ENCODE measurements at regions not wholly inside any gene's neighbourhood (a gene's known extent, or its start where the extent isn't known, plus 50 kb on each side); places are given as distances from the start of the nearest gene placed in this dataset.
"Not testable (repeated sequence)": the region's sequence is repeated elsewhere in the genome, so short reads cannot be mapped to it uniquely, and the experiment has no call there.

GRCh38 chr3:27661797-27662196 is 60.3 kb downstream of the EOMES start:
- DNase-seq: no peak

- peak; percentile 43 for DNase-seq
Observed at GRCh38 chr3:27659279-27660021, 62.7 kb downstream of the EOMES start.

- no peak for DNase-seq
Observed at GRCh38 chr3:27658741-27659140, 63.4 kb downstream of the EOMES start.

GRCh38 chr3:27657871-27658270 is 64.3 kb downstream of the EOMES start:
- no peak for DNase-seq

DNA sequence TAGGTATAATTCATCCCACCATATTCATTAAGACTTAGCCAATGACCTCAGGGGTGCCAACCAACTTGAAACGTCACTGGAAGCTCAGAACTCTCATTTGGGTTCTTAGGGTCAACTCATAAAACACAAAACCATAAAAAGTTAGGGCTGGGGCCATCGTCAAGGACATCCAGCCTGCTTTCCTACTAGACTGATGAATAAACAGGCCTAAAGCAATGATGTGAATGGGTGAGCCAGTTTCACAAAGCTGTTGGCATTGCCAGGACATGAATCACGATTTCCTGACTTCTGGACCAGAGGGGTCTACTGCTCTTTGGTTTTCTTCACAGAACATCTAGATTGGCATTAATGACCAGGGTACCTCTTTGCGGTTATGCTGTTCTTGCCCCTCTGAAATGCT is 64.7 kb downstream of the EOMES start:
- DNase-seq: no peak

GRCh38 chr3:27656790-27657189 is 65.3 kb downstream of the EOMES start:
- no peak for DNase-seq

- DNase-seq: no peak
Observed at GRCh38 chr3:27655547-27655946, 66.6 kb downstream of the EOMES start.

DNA sequence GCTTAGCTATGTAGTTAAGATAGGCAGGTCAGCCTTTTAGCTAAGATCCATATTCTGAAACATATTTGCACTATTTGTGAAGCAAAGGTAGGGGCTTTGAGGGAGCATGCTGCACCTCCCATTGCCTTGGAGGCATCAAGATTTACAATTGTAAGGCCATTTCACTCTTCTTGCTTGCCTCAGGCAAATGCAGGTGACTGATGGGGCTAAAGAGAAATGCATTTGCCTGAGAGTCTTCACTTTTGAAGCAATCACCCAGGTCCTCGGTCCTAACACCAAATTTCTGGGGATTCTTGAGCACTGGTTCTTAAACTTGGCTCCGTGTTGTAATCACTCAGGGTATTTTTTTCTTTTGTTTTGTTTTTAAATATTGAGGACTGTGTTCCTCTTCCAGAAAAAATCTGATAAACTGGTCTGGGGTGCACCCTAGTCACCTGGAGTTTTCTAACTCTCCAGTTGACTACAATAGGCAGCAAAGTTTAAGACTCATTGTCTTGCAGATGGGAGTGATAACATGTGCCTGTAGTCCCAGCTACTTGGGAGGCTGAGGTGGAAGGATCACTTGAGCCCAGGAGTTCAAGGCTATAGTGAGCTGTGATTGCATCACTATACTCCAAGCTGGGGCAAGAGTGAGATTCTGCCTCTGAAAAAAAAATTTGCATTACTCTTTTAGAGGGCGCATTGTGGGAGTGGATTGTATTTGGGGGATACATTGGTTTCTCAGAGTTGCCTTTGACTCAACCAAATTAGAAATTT is 68.1 kb downstream of the EOMES start:
- DNase-seq: no peak

GRCh38 chr3:27649277-27649676 is 72.8 kb downstream of the EOMES start:
- no peak for DNase-seq

- DNase-seq: no peak
Observed at GRCh38 chr3:27646896-27647295, 75.2 kb downstream of the EOMES start.

DNA sequence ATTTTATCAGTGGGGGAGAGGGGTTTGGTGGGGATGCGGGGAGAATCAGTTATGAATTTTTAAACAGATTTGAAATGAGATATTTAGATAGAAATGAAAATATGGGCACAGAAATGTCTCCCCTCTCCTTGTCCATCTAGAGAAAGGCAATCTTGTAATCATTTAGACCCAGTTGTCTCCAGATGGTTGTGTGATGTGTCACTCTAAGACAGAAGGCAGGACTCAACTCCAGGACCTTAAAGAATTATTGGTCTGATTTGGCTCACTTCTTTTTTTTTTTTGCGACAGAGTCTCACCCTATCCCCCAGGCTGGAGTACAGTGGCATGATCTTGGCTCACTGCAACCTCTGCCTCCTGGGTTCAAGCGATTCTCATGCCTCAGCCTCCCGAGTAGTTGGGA is 77.2 kb downstream of the EOMES start:
- DNase-seq: no peak

DNA sequence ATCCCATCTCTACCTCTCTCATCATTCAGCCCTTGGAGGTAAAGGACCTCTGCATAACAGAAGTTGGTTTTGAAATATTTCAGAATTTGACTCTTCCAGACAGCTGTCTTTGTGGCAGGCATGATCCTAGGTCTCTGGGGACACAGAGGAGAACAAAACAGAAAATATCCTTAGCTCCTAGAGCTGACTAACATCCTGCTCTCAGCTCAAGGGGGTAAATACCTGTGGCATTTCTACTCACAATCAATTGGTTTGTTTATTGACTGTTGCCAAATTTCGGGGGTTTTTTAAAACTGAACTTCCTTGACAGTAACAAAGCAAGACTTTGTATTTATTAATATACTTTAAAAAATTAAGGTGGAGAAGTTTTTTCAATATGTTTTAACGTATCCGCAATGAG is 78.8 kb downstream of the EOMES start:
- no peak for DNase-seq

DNA sequence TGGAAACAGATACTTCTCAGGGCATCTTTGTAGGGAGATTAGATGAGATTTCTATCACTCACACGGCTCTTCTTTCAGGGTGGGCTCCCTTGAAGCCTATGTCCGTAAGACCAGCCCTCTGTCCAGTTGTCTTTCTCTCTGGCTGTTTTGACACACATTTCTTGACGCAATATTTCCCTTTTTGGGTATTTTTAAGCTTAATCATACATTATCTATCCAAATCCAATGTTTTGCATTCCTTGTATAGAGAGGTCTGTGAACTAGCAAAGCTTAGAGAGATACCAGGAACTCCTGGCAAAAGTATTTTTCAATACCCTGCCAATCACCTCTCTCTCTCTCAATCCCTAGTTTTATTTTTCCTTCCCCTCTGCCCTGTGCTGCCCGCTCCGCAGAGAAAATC is 79.3 kb downstream of the EOMES start:
- DNase-seq: no peak

- no peak for DNase-seq
Observed at GRCh38 chr3:27641888-27642601, 80.1 kb downstream of the EOMES start.

DNA sequence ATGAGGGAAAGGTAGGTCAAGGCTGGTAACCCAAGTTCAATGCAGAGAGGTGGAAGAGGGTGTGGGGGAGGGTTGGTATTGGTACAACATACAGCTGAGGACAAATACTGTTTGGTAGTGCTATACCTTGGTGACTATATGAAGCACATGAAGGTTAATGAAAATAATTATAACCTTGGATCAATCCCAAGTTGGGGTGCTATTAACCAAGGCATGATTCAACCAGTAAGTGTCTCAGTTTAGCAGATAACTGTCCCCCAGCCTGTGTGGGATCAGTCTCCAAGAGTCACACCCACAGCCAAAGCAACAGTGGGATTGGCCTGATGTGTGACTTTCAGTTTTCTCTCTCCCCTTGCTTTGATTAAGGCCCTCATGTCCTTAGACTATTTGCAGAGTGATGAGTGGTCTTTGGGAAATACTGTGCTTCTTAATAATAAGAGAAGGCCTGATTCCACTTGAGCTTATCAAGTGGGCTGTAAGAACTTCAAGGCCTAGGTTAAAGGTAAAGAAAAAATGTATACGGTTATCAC is 80.8 kb downstream of the EOMES start:
- DNase-seq: no peak

DNA sequence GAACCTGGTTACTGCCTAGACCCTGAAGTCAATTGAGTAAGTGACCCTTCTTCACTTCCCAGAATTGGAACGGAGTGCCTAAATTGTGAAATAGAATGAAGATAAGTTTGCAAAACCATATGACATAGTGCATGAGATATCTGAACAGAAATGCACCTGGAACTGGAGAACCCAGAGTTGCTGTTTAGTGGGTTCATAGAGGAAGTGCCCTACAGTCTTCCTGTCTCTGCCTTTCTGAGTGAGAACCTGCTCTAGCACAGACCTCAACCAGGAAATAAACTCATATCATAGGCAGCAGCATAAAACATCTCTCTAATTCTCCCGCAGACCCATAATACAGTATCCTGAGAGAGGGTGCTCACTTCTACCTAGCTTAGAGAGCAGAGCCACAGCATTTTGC is 82.9 kb downstream of the EOMES start:
- DNase-seq: no peak

GRCh38 chr3:27638594-27638993 is 83.5 kb downstream of the EOMES start:
- no peak for DNase-seq

GRCh38 chr3:27637346-27637995 is 84.7 kb downstream of the EOMES start:
- DNase-seq: no peak

DNA sequence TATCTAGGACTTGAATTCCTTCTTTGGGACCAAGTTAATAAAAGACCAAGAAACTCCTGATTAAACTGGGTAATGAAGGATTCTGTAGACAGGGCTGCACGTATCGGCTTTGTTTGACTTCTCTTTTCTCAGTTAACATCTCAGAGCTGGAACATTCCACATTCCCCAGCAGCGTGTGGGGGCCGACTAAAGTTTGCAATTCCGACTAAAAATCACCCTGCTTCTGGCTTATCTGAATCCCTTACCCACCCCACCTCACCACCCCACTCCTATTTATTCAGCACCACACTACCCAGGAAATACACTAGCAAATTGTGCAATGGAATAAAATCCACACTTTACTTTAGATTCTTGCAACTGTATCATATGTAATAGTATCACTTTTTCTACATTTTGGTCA is 87.1 kb downstream of the EOMES start:
- not testable (repeated sequence) for DNase-seq

DNA sequence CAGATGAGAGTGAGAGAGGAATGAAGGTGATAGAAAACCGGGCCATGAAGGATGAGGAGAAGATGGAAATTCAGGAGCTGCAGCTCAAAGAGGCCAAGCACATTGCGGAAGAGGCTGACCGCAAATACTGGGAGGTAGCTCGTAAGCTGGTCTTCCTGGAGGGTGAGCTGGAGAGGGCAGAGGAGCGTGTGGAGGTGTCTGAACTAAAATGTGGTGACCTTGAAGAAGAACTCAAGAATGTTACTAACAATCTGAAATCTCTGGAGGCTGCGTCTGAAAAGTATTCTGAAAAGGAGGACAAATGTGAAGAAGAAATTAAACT is 88.9 kb downstream of the EOMES start:
- no peak for DNase-seq

GRCh38 chr3:27632431-27633223 is 89.5 kb downstream of the EOMES start:
- DNase-seq: peak; percentile 57

GRCh38 chr3:27630885-27631284 is 91.2 kb downstream of the EOMES start:
- DNase-seq: no peak

Data from tongue (tissue), 1 donor.